ENCODE measurements at regions not wholly inside any gene's neighbourhood (a gene's known extent, or its start where the extent isn't known, plus 50 kb on each side); places are given as distances from the start of the nearest gene placed in this dataset.

GRCh38 chr13:64928696-64929499 is 2301.2 kb downstream of the PCDH9 start:
- no peak overlapping the region for H2BK12ac ChIP-seq (ENCODE audit: insufficient read length, low read depth, low read length)
- no CpG with 5 or more reads among the region's 3 CpGs for WGBS (ENCODE audit: extremely low coverage, insufficient read length, low lambda C conversion rate)
- H2BK20ac ChIP-seq (ENCODE audit: low read depth, low read length, poor library complexity, severe bottlenecking): no peak overlapping the region
- H3K9me3 ChIP-seq (ENCODE audit: control insufficient read depth, low read depth, low read length): no peaks in the 10 kb centered on the region
- no peak overlapping the region for H4K5ac ChIP-seq (ENCODE audit: insufficient read length, low read depth, low read length)
- no peak overlapping the region for H3K14ac ChIP-seq (ENCODE audit: insufficient read depth, low read length)
- Mint-ChIP-seq H3K27ac (peak overlapping the region in 2 of 3 experiments; percentile 31 to 53; a peak in 2 of 7 replicates), H3K36me3 (ENCODE audit: insufficient read depth in 1 of 3, low read depth in 3 of 3) (no peaks in the 10 kb centered on the region), H3K4me3 (no peak overlapping the region), H3K27me3 (ENCODE audit: low read depth) (no peaks in the 10 kb centered on the region), H3K9me3 (no peaks in the 10 kb centered on the region), H3K4me1 (no peaks in the 10 kb centered on the region)
- no peaks in the 10 kb centered on the region for H3K79me1 ChIP-seq (ENCODE audit: insufficient read depth, low read depth, low read length, poor library complexity, severe bottlenecking)
- no peak overlapping the region for H2BK15ac ChIP-seq (ENCODE audit: low read depth, low read length)
- H4K8ac ChIP-seq (replicated peaks; ENCODE audit: insufficient read length, low read depth, low read length): no peak overlapping the region
- no peak overlapping the region for H3K4me2 ChIP-seq (ENCODE audit: insufficient read depth, insufficient read length, low read length)
- H3T11ph ChIP-seq (ENCODE audit: low read length): no peak overlapping the region
- no peak overlapping the region for H2BK120ac ChIP-seq (ENCODE audit: low read depth, low read length, poor library complexity, severe bottlenecking)
- H2AK5ac ChIP-seq (ENCODE audit: insufficient read length, low read length): no peak overlapping the region
- H3K23me2 ChIP-seq (ENCODE audit: insufficient read length, low read depth, low read length, poor library complexity, severe bottlenecking): no peaks in the 10 kb centered on the region
- no peak overlapping the region for H3K23ac ChIP-seq (ENCODE audit: insufficient read length, low read depth, low read length)
- H3K27me3 ChIP-seq (ENCODE audit: insufficient read depth, low read length): no peaks in the 10 kb centered on the region
- no peak overlapping the region for H3K4ac ChIP-seq (ENCODE audit: low read depth, low read length)
- H2BK5ac ChIP-seq (ENCODE audit: insufficient read length, low read length): no peak overlapping the region
- H2AFZ ChIP-seq (ENCODE audit: low read length): no peak overlapping the region
- no peaks in the 10 kb centered on the region for H4K20me1 ChIP-seq (ENCODE audit: control insufficient read depth, insufficient read depth, insufficient read length)
- H4K91ac ChIP-seq (ENCODE audit: insufficient read length, low read depth, low read length): no peak overlapping the region
- H3K9ac ChIP-seq (ENCODE audit: extremely low read depth, insufficient read length, low read length): no peak overlapping the region
- H3K18ac ChIP-seq (ENCODE audit: insufficient read length, low read depth, low read length): no peak overlapping the region
- DNase-seq: no peak
- no peak overlapping the region for H3K27ac ChIP-seq (ENCODE audit: insufficient read length, low read depth, low read length)
- no peaks in the 10 kb centered on the region for H3K79me2 ChIP-seq (ENCODE audit: insufficient read depth, low read length)
- no peak for TF ChIP-seq CTCF (conservative IDR thresholded peaks at IDR 0.05)
- H3K56ac ChIP-seq (ENCODE audit: insufficient read length, low read depth, low read length): no peak overlapping the region
- H3K4me1 ChIP-seq (ENCODE audit: insufficient read depth, low read length): no peaks in the 10 kb centered on the region
